Caco-2 (cell line): ENCODE measurements at regions not wholly inside any gene's neighbourhood (a gene's known extent, or its start where the extent isn't known, plus 50 kb on each side); places are given as distances from the start of the nearest gene placed in this dataset.

Source experiments
- BruUV-seq: library from RNA; stranded (reverse); fragments of 400-500 nt; replicated peaks from 2 replicates; lab custom pipeline; 2021; lab: Mats Ljungman, UMichigan
- CTCF ChIA-PET: fragments of 300-600 bp; sonication (Branson Sonifier 250); formaldehyde crosslinking; loops from one replicate; lab custom pipeline; 2022; ENCODE audit warnings: antibody characterized with exemption; lab: Charles Lee
- POLR2A ChIA-PET: fragments of 300-600 bp; sonication (Branson Sonifier 250); formaldehyde crosslinking; loops from one replicate; lab custom pipeline; 2022; ENCODE audit warnings: antibody characterized with exemption; lab: Charles Lee
- DNase-seq, 2 experiments: peaks; one replicate each; pipeline versions ENCODE4 v3.0.0 to v3.0.0-alpha.2; 2020 to 2022
- H3K27me3 ChIP-seq: replicated peaks from 2 replicates; pipeline ENCODE4 v1.6.0; 2011; ENCODE audit warnings: low read length; ENCODE audit not compliant: control insufficient read depth, insufficient read depth
- H3K36me3 ChIP-seq: 2 replicates; pipeline ENCODE4 v1.5.1; 2011; ENCODE audit warnings: low read length; ENCODE audit not compliant: control insufficient read depth, insufficient read depth
- H3K4me1 ChIP-seq: fragments of 250-450 bp; sonication (Bioruptor Pico); 2 replicates; pipeline ENCODE4 v1.5.1; 2020; ENCODE audit warnings: mild to moderate bottlenecking
- H3K4me3 ChIP-seq: 2 replicates; pipeline ENCODE4 v1.5.1; 2011; ENCODE audit warnings: low read depth, mild to moderate bottlenecking, control low read depth, low read length
- H3K9me3 ChIP-seq: fragments of 250-450 bp; sonication (Bioruptor Pico); 2 replicates; pipeline ENCODE4 v1.5.1; 2020; ENCODE audit warnings: mild to moderate bottlenecking, moderate library complexity
- H3K27ac Mint-ChIP-seq: one replicate; pipeline ENCODE4 v1.8.0; 2022; ENCODE audit warnings: mixed read lengths; ENCODE audit not compliant: unreplicated experiment
- H3K27me3 Mint-ChIP-seq: one replicate; pipeline ENCODE4 v1.8.0; 2022; ENCODE audit warnings: mixed read lengths; ENCODE audit not compliant: insufficient read depth, unreplicated experiment
- H3K36me3 Mint-ChIP-seq: one replicate; pipeline ENCODE4 v1.8.0; 2022; ENCODE audit warnings: mild to moderate bottlenecking, mixed read lengths; ENCODE audit not compliant: insufficient read depth, unreplicated experiment
- H3K4me1 Mint-ChIP-seq: one replicate; pipeline ENCODE4 v1.8.0; 2022; ENCODE audit warnings: low read depth, mixed read lengths; ENCODE audit not compliant: unreplicated experiment
- H3K4me3 Mint-ChIP-seq: one replicate; pipeline ENCODE4 v1.8.0; 2022; ENCODE audit warnings: mild to moderate bottlenecking, moderate library complexity, mixed read lengths; ENCODE audit not compliant: unreplicated experiment
- H3K9me3 Mint-ChIP-seq: one replicate; pipeline ENCODE4 v1.8.0; 2022; ENCODE audit warnings: mixed read lengths; ENCODE audit not compliant: unreplicated experiment
- intact Hi-C: fragments of 100-400 bp; cut with micrococcal nuclease; formaldehyde crosslinking; loops from one replicate; pipeline ENCODE4 v1.10.0; 2022; ENCODE audit not compliant: unreplicated experiment
- TF ChIP-seq, protein P1 (sequence below), 2 experiments: fragments of 200-600 bp in 1 of 2; IDR thresholded peaks; 1 replicate in 1 of 2; 2 replicates in 1 of 2; pipeline versions ENCODE4 v1.5.1 to v1.8.0; 2011 to 2022; ENCODE audit warnings: antibody characterized with exemption in 1 of 2, control low read depth in 1 of 2, inconsistent platforms in 1 of 2, low read depth in 1 of 2, low read length in 1 of 2, mild to moderate bottlenecking in 1 of 2, moderate library complexity in 1 of 2; ENCODE audit not compliant: insufficient read depth in 1 of 2, severe bottlenecking in 1 of 2, unreplicated experiment in 1 of 2

DNA sequence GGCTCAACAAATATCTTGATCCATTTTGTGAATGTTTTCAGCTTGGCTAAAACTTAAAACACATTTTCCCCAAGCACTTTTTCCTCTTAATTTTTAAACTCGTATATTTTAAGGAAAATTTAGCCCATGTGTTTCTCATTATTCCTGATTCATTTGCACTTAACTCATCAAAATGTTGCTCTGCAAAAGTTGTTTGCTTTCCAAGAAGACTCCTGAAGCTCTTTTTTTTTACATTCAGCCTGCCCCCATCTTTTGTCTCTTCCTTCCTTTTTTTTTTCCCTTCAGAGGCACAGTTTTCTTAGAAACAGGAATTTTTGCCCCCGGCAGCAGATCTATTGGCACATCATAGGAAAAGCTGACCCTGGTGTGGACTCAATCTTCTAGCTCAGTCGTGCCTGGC lies 155.0 kb upstream of the SALL1 start:
- DNase-seq = no peak
- peaks cover 4% of the 10 kb centered on the region; the same call in 1 of the 2 replicates for H3K9me3 ChIP-seq
- ChIA-PET POLR2A (no interaction called here), CTCF (interaction anchor here (0.7 kb wide), 1 partner anchor 102 kb away, joined by 3 read pairs; no protein-coding TSS in a partner anchor)
- no peak overlapping the region for H3K4me3 Mint-ChIP-seq
- no peaks in the 10 kb centered on the region for H3K9me3 Mint-ChIP-seq
- no TSS peak for BruUV-seq
- no peaks in the 10 kb centered on the region for H3K27me3 ChIP-seq
- no peaks in the 10 kb centered on the region for H3K36me3 Mint-ChIP-seq
- TF ChIP-seq, protein P1, sequence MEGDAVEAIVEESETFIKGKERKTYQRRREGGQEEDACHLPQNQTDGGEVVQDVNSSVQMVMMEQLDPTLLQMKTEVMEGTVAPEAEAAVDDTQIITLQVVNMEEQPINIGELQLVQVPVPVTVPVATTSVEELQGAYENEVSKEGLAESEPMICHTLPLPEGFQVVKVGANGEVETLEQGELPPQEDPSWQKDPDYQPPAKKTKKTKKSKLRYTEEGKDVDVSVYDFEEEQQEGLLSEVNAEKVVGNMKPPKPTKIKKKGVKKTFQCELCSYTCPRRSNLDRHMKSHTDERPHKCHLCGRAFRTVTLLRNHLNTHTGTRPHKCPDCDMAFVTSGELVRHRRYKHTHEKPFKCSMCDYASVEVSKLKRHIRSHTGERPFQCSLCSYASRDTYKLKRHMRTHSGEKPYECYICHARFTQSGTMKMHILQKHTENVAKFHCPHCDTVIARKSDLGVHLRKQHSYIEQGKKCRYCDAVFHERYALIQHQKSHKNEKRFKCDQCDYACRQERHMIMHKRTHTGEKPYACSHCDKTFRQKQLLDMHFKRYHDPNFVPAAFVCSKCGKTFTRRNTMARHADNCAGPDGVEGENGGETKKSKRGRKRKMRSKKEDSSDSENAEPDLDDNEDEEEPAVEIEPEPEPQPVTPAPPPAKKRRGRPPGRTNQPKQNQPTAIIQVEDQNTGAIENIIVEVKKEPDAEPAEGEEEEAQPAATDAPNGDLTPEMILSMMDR (IDR thresholded peaks at IDR 0.05; ENCODE audit: insufficient read depth in 1 of 2, low read depth in 1 of 2, low read length in 1 of 2, severe bottlenecking in 1 of 2, unreplicated experiment in 1 of 2) = no peak
- intact Hi-C loops = no loop called here
- no peak overlapping the region for H3K4me3 ChIP-seq
- H3K4me1 ChIP-seq = no peaks in the 10 kb centered on the region
- H3K27me3 Mint-ChIP-seq = peaks cover 6% of the 10 kb centered on the region
- no peak overlapping the region for H3K27ac Mint-ChIP-seq
- H3K4me1 Mint-ChIP-seq = no peaks in the 10 kb centered on the region
- no peaks in the 10 kb centered on the region for H3K36me3 ChIP-seq

DNA sequence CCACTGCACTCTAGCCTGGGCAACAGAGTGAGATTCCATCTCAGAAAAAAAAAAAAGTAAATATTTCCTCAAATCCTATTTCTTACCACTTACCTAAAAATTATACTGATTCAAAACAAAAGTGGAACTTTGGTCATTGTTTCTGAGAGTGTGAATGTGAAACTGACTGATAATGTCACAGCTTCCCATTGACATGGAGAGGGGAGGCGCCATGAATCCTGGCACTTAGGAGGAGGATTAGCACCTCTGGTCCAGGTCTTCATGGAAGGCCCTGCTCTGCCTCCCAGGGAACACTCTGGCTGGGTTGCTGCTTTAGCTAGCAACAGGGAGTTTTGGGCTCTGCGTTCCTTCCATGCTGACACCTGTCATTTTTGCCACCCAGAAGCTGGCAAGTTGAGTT lies 154.3 kb upstream of the SALL1 start:
- TF ChIP-seq, protein P1 (IDR thresholded peaks at IDR 0.05; ENCODE audit: insufficient read depth in 1 of 2, low read depth in 1 of 2, low read length in 1 of 2, severe bottlenecking in 1 of 2, unreplicated experiment in 1 of 2) = no peak
- POLR2A ChIA-PET = no interaction called here
- Mint-ChIP-seq H3K9me3 (no peaks in the 10 kb centered on the region), H3K4me1 (no peaks in the 10 kb centered on the region), H3K36me3 (no peaks in the 10 kb centered on the region), H3K27me3 (peaks cover 6% of the 10 kb centered on the region), H3K27ac (no peak overlapping the region), H3K4me3 (no peak overlapping the region)
- CTCF ChIA-PET = no interaction called here
- Histone ChIP-seq H3K4me3 (no peak overlapping the region), H3K36me3 (no peaks in the 10 kb centered on the region), H3K4me1 (no peaks in the 10 kb centered on the region), H3K9me3 (peaks cover 4% of the 10 kb centered on the region; the same call in 1 of the 2 replicates), H3K27me3 (no peaks in the 10 kb centered on the region)
- no peak for DNase-seq
- BruUV-seq = no TSS peak
- intact Hi-C loops = no loop called here

DNA sequence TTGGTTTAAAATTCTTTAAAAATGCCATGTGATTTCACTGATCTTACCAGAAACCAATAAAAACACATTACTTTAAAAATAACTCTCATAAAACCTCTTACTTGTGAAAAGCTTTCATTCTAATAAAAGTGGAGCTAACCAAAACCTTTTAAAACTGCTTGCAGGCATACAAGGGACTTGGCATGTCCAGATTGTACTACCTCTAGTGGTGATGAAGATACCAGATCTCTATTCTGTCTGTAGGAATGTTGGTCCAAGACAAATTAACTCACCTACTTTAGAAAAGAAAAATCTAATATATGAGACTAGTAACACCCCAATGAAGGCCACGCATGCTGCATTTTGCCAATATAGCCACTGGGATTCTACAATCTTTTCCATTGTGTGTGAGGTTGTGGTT lies 151.0 kb upstream of the SALL1 start:
- Histone ChIP-seq H3K27me3 (no peaks in the 10 kb centered on the region), H3K4me1 (no peaks in the 10 kb centered on the region), H3K9me3 (0 out of 2 replicates have a peak, but pooled peaks cover 6% of the 10 kb centered on the region), H3K4me3 (no peak overlapping the region), H3K36me3 (no peaks in the 10 kb centered on the region)
- no peaks in the 10 kb centered on the region for H3K36me3 Mint-ChIP-seq
- intact Hi-C loops = no loop called here
- H3K27ac Mint-ChIP-seq = no peak overlapping the region
- H3K9me3 Mint-ChIP-seq = peaks cover 11% of the 10 kb centered on the region
- ChIA-PET CTCF (no interaction called here), POLR2A (no interaction called here)
- H3K4me3 Mint-ChIP-seq = no peak overlapping the region
- no peaks in the 10 kb centered on the region for H3K4me1 Mint-ChIP-seq
- DNase-seq = no peak
- TF ChIP-seq, protein P1 (IDR thresholded peaks at IDR 0.05; ENCODE audit: insufficient read depth in 1 of 2, low read depth in 1 of 2, low read length in 1 of 2, severe bottlenecking in 1 of 2, unreplicated experiment in 1 of 2) = no peak
- no TSS peak for BruUV-seq
- H3K27me3 Mint-ChIP-seq = peaks cover 4% of the 10 kb centered on the region
